ENCODE measurements at regions not wholly inside any gene's neighbourhood (a gene's known extent, or its start where the extent isn't known, plus 50 kb on each side); places are given as distances from the start of the nearest gene placed in this dataset.
A peak's percentile ranks its signal among the peaks of the same experiment; 100 is the strongest.

DNA sequence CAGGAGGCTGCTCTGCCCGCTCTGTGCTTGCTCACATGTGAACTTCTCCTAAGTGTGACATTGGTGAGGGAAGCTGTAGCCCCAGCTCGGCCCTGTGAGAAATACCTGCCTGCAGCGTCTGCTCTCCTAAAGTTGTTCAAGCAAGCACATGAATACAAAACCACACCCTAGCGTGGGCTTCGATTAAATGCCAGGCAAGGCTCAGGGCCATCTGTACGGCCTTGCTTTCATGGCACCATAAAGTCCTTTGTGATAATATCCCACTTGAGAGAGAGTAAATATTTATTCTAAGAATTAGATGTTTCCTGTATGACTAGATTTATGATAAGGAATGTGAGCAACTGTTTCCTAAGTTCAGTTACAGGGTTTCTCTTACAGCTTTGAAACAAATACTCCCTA lies 262.8 kb upstream of the KLF14 start:
- ATAC-seq = peak; percentile 24
- H2AFZ ChIP-seq (ENCODE audit: low read depth, low read length, poor library complexity, severe bottlenecking) = no peak overlapping the region
- peaks cover 66% of the 10 kb centered on the region for H3K79me2 ChIP-seq (ENCODE audit: insufficient read depth, low read length)
- peak overlapping the region; percentile 68 for H3K4me2 ChIP-seq (ENCODE audit: low read length)
- ChIA-PET POLR2A (interaction anchor here (0.6 to 3.9 kb wide), 8 partner anchors 11 to 100 kb away, joined by 3 to 30 read pairs (median 8); no protein-coding TSS in a partner anchor), RAD21 (ENCODE audit: low non-redundant PET in 1 of 2, low total read pairs in 2 of 2, uncharacterized antibody in 2 of 2, unreplicated experiment in 2 of 2) (no interaction called here), CTCF (interaction anchor here (1.1 to 2.9 kb wide), 2 partner anchors 15 to 100 kb away, joined by 3 to 14 read pairs; no protein-coding TSS in a partner anchor)
- peak; percentile 94 for TF ChIP-seq TCF7L2 (IDR thresholded peaks at IDR 0.05; ENCODE audit: borderline replicate concordance, extremely low read depth, insufficient read depth, insufficient read length)
- peak; percentile 57 for TF ChIP-seq POLR2AphosphoS5 (IDR thresholded peaks at IDR 0.05; ENCODE audit: low read depth, low read length)
- TF ChIP-seq, protein P1, sequence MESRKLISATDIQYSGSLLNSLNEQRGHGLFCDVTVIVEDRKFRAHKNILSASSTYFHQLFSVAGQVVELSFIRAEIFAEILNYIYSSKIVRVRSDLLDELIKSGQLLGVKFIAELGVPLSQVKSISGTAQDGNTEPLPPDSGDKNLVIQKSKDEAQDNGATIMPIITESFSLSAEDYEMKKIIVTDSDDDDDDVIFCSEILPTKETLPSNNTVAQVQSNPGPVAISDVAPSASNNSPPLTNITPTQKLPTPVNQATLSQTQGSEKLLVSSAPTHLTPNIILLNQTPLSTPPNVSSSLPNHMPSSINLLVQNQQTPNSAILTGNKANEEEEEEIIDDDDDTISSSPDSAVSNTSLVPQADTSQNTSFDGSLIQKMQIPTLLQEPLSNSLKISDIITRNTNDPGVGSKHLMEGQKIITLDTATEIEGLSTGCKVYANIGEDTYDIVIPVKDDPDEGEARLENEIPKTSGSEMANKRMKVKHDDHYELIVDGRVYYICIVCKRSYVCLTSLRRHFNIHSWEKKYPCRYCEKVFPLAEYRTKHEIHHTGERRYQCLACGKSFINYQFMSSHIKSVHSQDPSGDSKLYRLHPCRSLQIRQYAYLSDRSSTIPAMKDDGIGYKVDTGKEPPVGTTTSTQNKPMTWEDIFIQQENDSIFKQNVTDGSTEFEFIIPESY (IDR thresholded peaks at IDR 0.05; ENCODE audit: extremely low read depth, insufficient replicate concordance, low read length) = no peak
- no peak for TF ChIP-seq CBX3 (IDR thresholded peaks at IDR 0.05; ENCODE audit: low read depth)
- TF ChIP-seq CEBPB (IDR thresholded peaks at IDR 0.05; ENCODE audit: low read depth) = no peak
- TF ChIP-seq ZFX (IDR thresholded peaks at IDR 0.05) = peak; percentile 26; the same call in 1 of the 2 replicates
- TF ChIP-seq FOSL1 (IDR thresholded peaks at IDR 0.05; ENCODE audit: low read depth) = no peak
- no peak for TF ChIP-seq EZH2 (IDR thresholded peaks at IDR 0.05)
- peak; percentile 42 for TF ChIP-seq YY1 (IDR thresholded peaks at IDR 0.05; ENCODE audit: extremely low read depth, insufficient replicate concordance, low read depth, low read length)
- TF ChIP-seq ELF1 (IDR thresholded peaks at IDR 0.05; ENCODE audit: borderline replicate concordance, low read depth) = no peak
- H4K20me1 ChIP-seq (ENCODE audit: insufficient read depth) = no peaks in the 10 kb centered on the region
- no peaks in the 10 kb centered on the region for H3K36me3 ChIP-seq (ENCODE audit: control insufficient read depth in 1 of 2, insufficient read depth in 2 of 2, low read length in 2 of 2)
- BruUV-seq (replicated peaks) = no TSS peak
- intact Hi-C loops (cut with micrococcal nuclease) = loop anchor here (5.0 kb wide), 1 partner anchor 95 kb away; no protein-coding TSS in a partner anchor
- H3K27me3 ChIP-seq (ENCODE audit: insufficient read depth, low read length) = no peaks in the 10 kb centered on the region
- peaks cover 83 to 98% of the 10 kb centered on the region in 2 experiments for H3K4me1 ChIP-seq (ENCODE audit: control insufficient read depth in 1 of 2, insufficient read depth in 2 of 2, low read length in 2 of 2)
- H3K9me3 ChIP-seq (ENCODE audit: control insufficient read depth in 1 of 2, insufficient read depth in 1 of 2, low read depth in 1 of 2, low read length in 2 of 2) = no peaks in the 10 kb centered on the region
- H3K27ac ChIP-seq (ENCODE audit: low read depth, low read length) = peak overlapping the region; percentile 100
- DNase-seq (ENCODE audit: low read depth, low spot score) = peak; percentile 80
- H3K9me2 ChIP-seq (ENCODE audit: insufficient read depth) = no peaks in the 10 kb centered on the region
- H3K9ac ChIP-seq (ENCODE audit: low read length) = peak overlapping the region; percentile 74
- H3K4me3 ChIP-seq (replicated peaks in 1 of 2; ENCODE audit: low read depth in 1 of 2, low read length in 2 of 2) = no peak overlapping the region
